Left ventricle myocardium inferior (tissue), 1 donor: ENCODE measurements at regions not wholly inside any gene's neighbourhood (a gene's known extent, or its start where the extent isn't known, plus 50 kb on each side); places are given as distances from the start of the nearest gene placed in this dataset.

Experiments
- DNase-seq: peaks from one replicate; pipeline ENCODE4 v3.0.0-alpha.2; 2020
- H3K27ac ChIP-seq: fragments of 200-600 bp; replicated peaks from 2 replicates; pipeline ENCODE4 v1.8.0; 2021
- H3K27me3 ChIP-seq: fragments of 200-600 bp; 2 replicates; pipeline ENCODE4 v1.8.0; 2021; ENCODE audit warnings: low read depth
- H3K36me3 ChIP-seq: fragments of 200-600 bp; 2 replicates; pipeline ENCODE4 v1.8.0; 2021
- H3K4me1 ChIP-seq: fragments of 200-600 bp; 2 replicates; pipeline ENCODE4 v1.8.0; 2021
- H3K4me3 ChIP-seq: fragments of 200-600 bp; 2 replicates; pipeline ENCODE4 v1.8.0; 2021; ENCODE audit warnings: mild to moderate bottlenecking, moderate library complexity
- H3K9me3 ChIP-seq: fragments of 200-600 bp; replicated peaks from 2 replicates; pipeline ENCODE4 v1.8.0; 2021
- CTCF ChIP-seq: fragments of 200-600 bp; IDR thresholded peaks from 2 replicates; pipeline ENCODE4 v1.8.0; 2021; ENCODE audit warnings: antibody characterized with exemption, mild to moderate bottlenecking, borderline replicate concordance
- intact Hi-C: fragments of 100-400 bp; cut with micrococcal nuclease; formaldehyde crosslinking; loops from one replicate; pipeline ENCODE4 v1.11.0; 2022
- donor health status: DM: no; HTN: yes; CAD: no; lungs with severe emphysema.

- H3K36me3 ChIP-seq, result no peaks in the 10 kb centered on the region
- no peak for TF ChIP-seq CTCF
- intact Hi-C loops, result no loop called here
Observed at GRCh38 chr7:18287482-18287881, 208.1 kb upstream of the HDAC9 start.

GRCh38 chr7:18288322-18289037 lies 207.1 kb upstream of the HDAC9 start:
- no peak for DNase-seq
- no peak overlapping the region for H3K4me3 ChIP-seq
- intact Hi-C loops, result no loop called here
- TF ChIP-seq CTCF, result no peak
- H3K27me3 ChIP-seq, result no peaks in the 10 kb centered on the region
- no peaks in the 10 kb centered on the region for H3K9me3 ChIP-seq
- H3K36me3 ChIP-seq, result no peaks in the 10 kb centered on the region
- H3K4me1 ChIP-seq, result peaks cover 31% of the 10 kb centered on the region
- no peak overlapping the region for H3K27ac ChIP-seq

More at GRCh38 chr7:18287482-18287881, 208.1 kb upstream of the HDAC9 start:
- H3K4me3 ChIP-seq, result no peak overlapping the region
- no peaks in the 10 kb centered on the region for H3K27me3 ChIP-seq
- H3K4me1 ChIP-seq, result peaks cover 22% of the 10 kb centered on the region
- H3K9me3 ChIP-seq, result no peaks in the 10 kb centered on the region
- H3K27ac ChIP-seq, result no peak overlapping the region
- DNase-seq, result no peak

- H3K4me3 ChIP-seq, result peak overlapping the region; percentile 23
- no peaks in the 10 kb centered on the region for H3K9me3 ChIP-seq
- intact Hi-C loops, result no loop called here
- H3K36me3 ChIP-seq, result no peaks in the 10 kb centered on the region
- H3K4me1 ChIP-seq, result peaks cover 31% of the 10 kb centered on the region
- no peaks in the 10 kb centered on the region for H3K27me3 ChIP-seq
- no peak for TF ChIP-seq CTCF
- no peak overlapping the region for H3K27ac ChIP-seq
- no peak for DNase-seq
Observed at GRCh38 chr7:18289788-18290187, 205.8 kb upstream of the HDAC9 start.

- H3K27me3 ChIP-seq, result no peaks in the 10 kb centered on the region
- DNase-seq, result no peak
- no peak overlapping the region for H3K27ac ChIP-seq
- H3K36me3 ChIP-seq, result no peaks in the 10 kb centered on the region
- TF ChIP-seq CTCF, result no peak
- intact Hi-C loops, result no loop called here
- no peaks in the 10 kb centered on the region for H3K9me3 ChIP-seq
- peaks cover 31% of the 10 kb centered on the region for H3K4me1 ChIP-seq
- H3K4me3 ChIP-seq, result peak overlapping the region; percentile 23
Observed at GRCh38 chr7:18290223-18290622, 205.3 kb upstream of the HDAC9 start.

GRCh38 chr7:18290865-18291264 lies 204.7 kb upstream of the HDAC9 start:
- Histone ChIP-seq H3K27ac (no peak overlapping the region), H3K36me3 (no peaks in the 10 kb centered on the region), H3K27me3 (no peaks in the 10 kb centered on the region), H3K4me3 (peak overlapping the region; percentile 23), H3K9me3 (no peaks in the 10 kb centered on the region), H3K4me1 (peaks cover 31% of the 10 kb centered on the region)
- intact Hi-C loops, result no loop called here
- no peak for DNase-seq
- TF ChIP-seq CTCF, result no peak
